Stromal cell of bone marrow (primary cell): ENCODE measurements at regions not wholly inside any gene's neighbourhood (a gene's known extent, or its start where the extent isn't known, plus 50 kb on each side); places are given as distances from the start of the nearest gene placed in this dataset.
"Not testable (repeated sequence)": the region's sequence is repeated elsewhere in the genome, so short reads cannot be mapped to it uniquely, and the experiment has no call there.

Source experiments
- DNase-seq: peaks from one replicate; pipeline ENCODE4 v3.0.0-alpha.2; 2012; ENCODE audit warnings: low read depth

DNA sequence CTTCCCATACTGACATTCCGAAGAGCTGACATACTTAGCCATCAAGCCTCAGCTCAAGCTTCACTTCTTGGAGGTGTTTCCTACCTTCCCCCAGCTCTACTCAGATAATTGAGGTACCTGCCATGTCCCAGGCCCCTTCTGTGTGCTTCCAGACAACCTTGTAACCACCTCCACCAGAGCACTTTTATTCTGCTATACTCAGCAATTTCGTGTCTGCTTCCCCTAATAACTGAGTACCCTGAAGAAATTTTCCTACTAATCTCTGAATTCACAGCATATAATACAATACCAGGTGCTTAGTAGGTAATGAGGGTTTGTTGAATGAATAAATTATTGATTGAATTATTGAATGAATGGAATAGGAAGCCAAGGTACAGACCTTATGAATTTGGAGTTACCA lies 605.5 kb downstream of the MID1IP1 start:
- DNase-seq, result no peak

DNA sequence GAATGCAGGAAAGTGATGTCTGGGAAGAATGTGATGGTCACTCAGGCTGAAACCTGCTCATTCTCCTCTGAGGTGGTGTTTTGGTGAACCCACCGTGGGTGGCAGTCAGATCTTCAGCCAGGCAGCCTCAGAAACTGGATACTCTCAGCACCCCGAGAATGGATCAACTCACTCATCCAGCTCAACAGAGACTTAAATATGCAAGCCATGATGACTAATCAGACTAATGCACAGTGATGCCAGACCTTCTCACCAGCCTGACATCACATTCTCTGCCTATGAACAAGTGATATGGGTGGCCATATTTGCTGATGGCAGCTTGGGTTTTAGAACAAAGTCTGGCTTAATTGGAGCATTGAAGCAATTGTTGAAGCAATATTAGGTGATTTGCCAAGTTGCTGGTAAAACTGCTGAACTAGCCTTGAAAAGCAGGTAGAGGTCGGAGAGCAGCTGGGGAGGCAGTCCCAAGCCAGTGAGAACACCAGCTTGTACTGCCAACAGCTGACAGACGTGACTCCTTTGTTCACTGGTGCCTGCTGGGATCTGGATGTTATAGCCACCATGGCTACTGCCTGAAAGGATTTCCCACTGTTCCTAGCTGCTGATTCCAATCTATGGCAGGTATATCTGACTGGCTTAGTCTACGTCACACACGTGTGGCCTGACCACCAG lies 608.1 kb downstream of the MID1IP1 start:
- no peak for DNase-seq

DNA sequence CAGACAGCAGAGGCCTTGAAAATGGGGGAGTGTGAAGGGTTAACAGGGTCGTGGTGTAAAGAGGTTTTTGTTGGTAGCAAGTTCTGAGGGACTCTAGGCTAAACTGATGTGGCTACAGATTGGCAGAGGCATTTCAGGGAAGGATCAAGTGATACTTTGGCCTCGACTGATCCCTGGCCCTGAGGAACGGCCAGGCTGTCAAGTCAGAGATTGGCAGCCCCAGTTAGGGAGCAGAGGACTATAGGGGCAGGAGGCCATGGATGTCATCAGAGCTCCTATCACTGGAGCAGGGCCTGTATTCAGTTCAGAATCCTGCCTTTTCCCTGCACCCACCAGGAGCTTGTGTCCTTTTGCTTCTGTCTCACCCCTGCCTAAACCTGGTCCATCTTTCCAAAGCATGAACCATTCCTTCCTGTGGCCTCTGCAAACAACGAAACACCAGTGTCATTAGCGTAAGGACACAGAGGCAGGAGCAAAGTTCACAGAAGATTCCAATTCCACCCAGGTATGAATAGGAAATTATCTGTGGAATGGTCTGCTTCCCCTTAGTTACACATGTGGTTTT lies 613.1 kb downstream of the MID1IP1 start:
- no peak for DNase-seq

DNA sequence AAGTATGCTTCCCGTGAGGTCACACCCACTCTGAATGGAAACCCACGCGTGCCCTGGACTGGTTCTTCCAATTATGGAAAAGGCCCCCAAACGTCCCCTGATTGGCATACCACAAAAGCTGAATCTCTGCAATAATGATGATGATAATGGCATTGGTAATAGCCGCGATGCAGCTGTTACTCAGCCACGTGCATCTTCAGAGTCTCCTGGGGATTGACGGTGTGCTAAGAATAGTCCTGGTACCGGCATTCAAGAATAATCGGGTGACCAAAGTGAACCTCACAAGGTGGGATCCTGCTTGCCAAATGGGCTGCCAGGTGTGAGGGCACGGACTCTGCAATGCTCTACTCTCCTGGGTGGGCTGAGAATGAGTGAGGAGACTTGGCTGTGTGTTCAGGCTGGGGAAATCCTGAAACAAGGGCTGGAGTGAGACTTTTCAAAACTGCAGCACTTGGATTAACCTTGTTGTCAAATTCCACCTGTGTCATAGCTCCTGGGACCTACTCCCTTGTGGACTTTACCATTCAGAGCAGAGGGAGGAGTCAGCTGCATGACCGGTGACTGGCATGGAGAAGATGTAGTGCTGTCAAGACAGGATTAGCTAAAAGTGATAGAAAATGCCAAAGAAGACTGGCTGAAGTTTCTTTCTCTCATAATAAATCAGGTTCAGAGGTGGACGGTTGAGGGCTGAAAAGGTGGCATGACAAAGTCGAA lies 615.4 kb downstream of the MID1IP1 start:
- no peak for DNase-seq

DNA sequence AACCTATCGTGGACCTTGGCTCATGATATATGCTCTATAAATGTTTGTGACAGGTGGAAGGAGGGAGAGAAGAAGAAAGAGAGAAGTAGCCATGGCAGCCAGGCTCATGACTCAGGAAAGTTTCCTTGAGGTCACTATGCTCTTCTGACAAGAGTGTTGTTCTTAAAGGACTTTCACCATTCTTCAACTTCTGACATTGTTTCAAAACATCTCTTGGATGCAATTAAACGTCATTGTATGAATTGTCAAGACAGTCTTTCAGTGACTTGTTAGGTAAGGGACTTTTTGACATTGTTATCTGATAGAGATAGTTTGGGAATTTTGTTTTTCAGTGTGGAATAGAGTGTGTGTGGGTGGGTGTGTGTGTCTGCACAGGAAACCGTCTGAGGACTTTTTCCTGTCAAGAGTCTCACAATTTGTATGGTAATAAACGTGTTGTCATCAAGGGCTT lies 617.0 kb downstream of the MID1IP1 start:
- no peak for DNase-seq

DNA sequence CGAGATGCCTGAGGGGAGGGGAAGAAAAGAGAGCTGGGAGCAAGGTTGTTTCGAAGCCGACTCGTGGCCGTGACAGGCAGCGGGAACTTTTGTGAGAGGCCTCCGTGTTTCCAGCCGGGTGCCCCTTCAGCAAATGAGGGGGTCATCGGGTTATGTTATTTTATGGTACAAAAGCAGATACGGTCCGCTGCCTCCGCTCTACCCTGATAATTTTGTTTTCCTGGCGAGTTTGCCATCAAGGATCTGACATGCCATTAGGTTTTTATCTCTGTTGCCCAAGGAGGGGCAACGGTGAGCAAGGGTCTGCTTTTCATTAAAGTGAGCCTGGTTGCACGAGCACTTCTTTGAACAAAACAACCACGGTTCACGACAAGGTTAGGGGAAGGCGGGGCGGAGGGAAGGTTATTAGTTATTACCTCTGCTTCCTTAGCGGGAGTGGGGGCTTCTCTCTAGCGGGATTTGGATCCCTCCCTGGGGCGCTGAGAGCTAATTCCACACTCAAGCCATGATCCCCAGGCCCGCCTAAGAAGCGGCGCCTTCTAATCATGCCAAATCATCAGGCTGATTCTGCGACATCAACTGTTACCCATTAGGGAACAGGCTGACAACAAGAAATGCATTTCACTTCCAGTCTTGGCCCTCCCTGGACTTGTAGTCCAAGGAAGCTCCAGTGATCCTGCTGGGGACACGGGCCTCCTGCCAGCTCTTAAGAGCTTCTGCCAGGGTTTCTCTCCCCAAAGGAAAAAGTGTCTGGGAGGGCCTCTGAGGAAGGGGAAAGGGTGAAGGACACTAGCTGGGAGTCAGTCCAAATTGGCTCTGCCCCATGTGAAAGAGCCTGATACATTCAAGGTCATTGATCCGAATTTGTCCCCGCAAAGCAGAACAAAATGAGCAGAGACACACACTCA lies 617.7 kb downstream of the MID1IP1 start:
- DNase-seq, result no peak

DNA sequence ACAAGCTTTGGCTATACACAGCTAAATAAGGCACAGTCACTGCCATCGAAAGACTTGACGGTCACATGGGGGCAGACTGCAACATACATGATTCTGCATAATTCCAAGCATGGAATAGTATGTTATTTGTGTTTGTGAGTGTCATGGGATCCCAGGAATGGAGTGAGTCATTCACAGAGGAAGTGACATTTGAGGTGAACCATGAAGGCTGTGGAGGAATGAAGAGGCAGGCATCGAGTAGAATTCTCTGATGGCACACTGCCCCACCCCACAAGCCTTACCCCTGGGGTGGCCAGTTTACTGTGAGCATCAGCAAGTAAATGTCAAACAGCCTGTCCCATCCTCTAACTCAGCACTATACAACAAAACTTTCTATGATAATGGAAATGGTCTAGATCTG lies 619.7 kb downstream of the MID1IP1 start:
- DNase-seq, result no peak

DNA sequence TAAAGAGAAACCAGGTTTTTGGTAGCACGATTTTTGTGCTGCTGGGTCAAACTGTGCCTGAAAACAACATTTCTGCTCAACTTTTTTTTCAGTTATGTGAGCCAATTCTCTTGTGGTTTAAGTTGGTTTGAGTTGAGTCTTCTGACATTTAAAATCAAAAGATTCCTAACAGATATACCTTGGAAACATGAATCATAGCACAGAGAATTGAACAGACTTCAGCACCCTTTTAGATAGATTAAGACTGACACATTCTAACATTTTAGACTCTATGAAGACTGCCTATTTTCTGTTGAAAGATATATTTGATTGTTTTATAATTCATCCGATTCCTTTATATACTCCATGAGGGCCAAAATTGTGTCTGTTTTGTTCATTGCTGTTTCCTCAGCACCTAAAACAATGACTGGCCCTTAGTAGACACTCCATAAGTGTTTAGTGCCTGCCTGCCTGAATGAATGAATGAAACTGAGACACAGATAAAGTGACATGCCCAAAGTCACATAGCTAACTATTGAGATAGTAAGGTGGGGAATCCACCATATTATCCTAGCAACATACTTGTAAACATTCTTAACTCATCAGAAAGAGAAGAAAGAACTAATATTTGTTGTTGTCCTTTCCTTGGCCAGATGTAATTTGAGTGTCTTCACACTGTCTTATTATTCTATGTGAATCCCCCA lies 624.0 kb downstream of the MID1IP1 start:
- DNase-seq, result no peak

DNA sequence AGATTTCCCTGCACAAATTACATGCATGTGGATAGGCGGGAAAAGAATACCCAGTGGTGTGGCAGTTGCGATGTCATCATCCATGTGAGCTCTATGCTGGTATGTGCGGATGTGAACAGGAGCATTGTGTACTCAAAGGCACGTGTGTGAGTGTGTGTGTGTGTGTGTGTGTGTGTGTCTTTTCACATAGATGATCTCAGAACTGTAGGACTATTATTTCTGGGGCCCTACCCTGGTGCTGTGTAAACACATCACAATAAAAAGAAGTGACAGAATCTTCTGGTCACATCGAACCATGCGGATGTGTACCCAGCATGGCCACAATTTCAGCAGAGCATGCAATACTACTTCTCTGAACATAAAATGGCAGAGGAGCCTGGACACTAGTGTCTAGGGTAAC lies 624.8 kb downstream of the MID1IP1 start:
- no peak for DNase-seq

DNA sequence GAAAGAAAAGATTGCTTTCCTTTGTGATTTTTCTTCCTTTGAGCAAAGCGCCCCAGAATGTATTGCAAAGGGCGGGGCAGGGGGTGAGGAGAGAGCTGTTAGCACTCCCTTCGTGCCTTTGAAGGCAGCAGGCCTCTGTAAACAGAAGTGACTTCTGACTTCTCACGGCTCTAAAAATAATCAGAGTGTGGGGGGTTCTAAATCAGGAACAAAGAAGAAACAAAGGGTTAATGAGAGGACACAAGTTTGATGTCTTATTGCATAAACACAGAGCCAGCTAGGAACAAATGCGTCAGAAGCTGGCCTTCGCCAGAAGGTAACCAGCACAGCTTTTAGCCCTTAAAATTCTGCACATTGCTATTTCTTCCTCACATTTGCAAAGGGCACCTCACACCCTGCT lies 626.2 kb downstream of the MID1IP1 start:
- DNase-seq, result no peak

DNA sequence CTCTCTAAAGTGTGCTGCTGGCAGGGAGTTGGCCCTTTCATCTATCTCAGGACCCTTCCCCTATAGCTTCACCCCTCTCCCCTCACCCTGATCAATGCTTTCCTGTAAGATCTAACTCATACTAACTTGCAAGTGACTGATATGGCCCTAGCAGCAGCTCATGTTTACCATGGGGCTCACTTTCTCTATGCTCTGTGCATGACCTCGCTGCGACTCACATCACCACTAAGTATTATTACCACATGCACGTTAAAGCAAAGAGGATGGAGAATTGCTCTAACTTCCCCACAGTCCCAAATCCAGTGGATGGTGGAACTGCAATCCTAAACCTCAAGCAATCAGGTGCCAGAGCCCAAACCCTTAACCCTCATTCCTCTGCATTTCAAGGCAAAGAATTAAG lies 626.6 kb downstream of the MID1IP1 start:
- DNase-seq, result peak; percentile 44

DNA sequence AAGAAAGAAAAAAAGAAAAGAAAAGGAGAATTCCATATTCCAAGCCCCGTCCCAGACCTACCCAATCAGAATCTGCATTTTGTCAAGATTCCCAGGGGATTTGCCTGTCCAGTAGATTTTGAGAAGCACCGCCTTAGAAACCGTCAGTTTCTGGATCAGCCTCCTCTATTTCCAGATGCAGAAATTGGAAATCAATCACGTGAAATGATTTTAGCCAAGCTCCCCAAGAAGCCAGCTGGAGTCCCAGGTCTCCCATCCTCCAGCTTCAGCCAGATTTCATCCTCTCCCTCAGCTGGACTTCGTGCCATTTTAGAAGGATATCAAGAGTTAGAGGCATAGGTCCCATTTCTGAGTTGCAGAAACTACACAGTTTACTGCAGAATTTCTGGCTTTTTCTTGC lies 629.3 kb downstream of the MID1IP1 start:
- DNase-seq, result no peak

DNA sequence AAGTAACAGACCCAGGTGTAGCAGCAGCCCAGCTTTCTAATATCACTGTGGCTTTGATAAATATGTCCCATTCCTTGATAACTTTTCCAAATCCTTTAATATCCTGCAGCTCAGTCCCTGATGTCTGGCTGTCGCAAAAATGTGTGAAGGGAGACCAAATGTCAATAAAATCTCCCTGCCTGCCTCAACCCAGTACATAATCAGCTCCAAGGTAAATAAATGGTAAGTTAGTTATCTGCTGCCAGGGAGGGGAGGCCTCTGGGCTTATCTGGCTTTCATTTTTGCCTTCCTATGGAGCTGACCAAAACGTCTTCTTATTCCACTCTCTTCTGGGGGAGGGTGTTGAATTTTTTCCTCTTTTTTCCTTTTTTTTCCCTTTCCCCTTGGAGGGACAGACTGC lies 630.6 kb downstream of the MID1IP1 start:
- no peak for DNase-seq

DNA sequence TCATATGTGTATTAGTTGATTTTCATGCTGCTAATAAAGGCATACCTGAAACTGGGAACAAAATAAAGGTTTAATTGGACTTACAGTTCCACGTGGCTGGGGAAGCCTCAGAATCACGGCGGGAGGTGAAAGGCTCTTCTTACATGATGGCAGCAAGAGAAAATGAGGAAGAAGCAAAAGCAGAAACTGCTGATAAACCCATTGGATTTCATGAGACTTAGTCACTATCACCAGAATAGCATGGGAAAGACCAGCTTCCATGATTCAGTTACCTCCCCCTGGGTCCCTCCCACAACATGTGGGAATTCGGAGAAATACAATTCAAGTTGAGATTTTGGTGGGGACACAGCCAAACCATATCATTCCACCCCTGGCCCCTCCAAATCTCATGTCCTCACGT lies 633.4 kb downstream of the MID1IP1 start:
- not testable (repeated sequence) for DNase-seq

DNA sequence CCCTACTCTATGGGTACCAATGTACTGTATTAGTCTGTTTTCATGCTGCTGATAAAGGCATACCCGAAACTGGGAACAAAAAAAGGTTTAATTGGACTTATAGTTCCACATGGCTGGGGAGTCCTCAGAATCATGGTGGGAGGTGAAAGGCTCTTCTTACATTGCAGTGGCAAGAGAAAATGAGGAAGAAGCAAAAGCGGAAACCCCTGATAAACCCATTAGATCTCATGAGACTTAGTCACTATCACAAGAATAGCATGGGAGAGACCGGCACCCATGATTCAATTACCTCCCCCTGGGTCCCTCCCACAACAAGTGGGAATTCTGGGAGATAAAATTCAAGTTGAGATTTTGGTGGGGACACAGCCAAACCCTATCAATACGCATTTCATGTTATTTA lies 635.3 kb downstream of the MID1IP1 start:
- not testable (repeated sequence) for DNase-seq

DNA sequence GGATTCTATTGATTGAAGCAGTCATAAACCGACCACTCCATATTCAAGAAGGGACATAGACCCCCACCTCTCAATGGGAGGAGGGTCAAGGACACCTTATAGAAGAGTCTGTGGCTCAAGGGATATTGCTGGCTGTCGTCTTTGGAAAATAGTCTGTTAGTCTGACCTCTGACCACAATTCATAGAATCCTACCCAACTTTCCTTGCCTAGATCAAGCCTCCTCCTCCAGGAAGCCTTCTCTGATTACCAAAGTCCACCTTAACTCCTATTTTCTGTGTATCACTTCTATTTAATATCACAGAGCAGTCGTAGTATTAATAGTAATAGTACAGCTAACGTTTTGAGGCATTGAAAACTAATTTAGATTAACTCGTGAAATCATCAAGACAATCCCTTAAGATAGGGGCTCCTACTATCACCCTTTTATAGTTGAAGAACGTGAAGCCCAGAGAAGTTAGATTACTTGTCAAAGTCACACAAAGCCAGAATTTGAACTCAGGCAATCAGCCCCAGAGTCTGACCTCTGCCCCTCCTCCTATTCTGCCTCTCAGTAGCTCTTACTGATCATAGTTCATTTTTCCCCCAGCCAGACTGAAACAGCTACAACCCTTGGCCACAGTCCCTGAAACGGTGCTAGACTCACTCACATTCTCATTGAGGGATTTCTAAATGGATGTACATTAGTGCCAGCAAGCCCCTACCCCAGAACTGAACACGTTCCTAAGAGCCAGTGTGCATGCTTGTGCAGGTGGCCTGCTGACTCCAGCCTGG lies 636.6 kb downstream of the MID1IP1 start:
- no peak for DNase-seq

DNA sequence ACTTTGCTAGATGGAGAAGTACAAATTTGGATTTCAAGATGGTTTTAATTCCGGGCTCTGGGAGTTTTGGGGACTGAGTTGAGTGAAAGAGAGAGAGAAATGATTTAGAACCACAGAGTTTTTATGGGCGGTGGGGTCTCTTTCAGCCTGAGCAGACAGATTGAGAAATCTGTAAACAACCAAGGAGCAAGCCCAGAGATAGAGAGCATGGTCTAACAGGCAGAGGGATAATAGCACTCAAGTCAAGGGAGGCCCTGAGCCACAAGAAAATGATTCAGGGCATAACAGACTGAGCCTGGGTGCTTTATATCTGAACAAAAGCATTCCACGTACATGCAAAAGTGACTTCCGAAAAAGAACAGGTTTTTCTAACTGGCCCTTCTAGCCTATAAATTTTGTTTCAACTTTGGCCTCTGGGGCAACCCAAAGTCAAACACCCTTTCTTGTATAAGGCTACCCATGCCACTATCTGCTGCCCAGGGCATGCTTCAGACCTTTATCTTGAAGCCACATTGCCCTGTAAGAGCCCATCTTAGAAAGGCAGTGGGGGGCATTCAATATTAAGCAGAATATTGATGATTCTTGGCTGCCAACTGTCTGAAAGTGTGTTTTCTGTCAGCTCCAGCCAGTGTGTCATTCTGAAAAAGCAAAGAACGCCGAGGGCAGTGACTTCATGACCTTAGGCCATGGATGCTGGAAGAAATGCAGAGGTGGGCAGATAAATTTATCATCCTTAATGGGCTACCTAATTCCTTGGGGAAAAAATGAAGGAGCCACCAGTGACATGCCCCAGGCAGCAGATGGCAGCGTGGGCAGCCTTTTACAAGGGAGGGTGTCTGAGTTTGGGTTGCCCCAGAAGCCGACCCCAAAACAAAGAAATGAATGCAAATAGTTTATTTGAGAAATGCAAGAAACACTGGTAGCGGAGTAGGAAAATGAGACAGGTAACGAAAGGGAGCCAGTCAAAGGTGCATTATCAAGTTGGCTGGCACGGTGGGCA lies 637.6 kb downstream of the MID1IP1 start:
- no peak for DNase-seq

DNA sequence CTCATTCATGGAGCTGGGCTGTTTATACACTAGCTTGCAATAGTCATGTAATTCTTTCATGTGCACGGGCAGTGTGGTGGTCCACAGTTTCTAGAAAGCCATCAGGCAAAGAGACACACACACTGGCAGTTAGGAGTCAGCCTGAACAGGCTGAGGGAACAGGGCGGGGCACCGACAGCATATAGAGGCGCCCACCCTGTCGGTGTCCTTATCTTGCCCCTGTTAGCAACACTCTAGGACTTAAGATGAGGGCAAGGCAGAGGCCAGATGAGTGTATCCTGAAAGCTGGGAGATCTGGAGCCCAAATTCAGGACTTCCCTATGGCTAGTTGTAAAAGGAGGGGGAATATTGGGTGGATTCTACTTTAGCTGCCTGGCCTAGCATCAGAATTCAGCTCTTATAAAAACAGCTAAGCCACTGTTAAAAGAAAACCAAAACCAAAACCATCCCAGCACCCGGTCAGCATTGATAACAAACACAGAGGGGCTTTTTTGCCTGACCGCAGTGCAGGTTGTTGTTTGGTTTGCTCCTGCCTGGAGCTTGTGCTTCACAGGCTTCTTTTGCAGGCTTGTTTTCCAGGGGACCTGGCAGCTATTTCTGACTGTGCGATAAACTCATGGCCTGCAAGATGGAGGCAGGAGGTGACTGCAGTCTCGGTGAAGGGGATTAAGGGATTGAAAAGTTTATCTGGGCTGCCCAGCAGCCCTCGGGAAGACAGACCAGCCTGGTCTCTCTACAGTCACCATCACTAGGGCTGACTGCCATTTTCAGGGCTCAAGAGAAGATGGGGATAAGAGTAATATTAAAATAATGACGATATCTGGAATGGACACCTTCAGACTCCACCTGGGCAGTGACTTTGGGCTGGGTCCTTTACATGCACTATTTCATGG lies 638.9 kb downstream of the MID1IP1 start:
- no peak for DNase-seq

DNA sequence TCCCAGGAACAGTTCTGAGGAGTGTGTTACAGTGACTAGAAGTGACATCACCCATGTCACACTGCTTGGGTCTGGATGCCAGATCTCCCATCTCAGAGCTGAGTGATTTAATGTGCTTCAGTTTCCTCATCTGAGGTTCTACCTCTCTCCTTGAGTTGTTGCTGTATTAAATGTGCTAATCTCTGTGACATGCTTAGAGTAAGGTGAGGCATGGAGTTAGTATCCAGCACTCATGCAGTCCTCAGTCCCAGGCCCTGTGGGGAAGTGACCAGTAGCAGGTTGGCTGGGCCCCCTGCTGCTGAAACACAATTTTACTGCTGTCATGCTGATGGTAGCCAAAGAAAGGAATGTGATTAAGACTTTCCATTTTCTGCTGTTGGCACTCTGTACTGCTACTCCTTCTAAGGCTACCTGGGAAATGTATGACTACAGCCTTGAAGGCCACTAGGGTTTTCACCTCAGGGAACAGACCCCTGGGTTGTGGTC lies 639.6 kb downstream of the MID1IP1 start:
- DNase-seq, result no peak
